ENCODE measurements at regions not wholly inside any gene's neighbourhood (a gene's known extent, or its start where the extent isn't known, plus 50 kb on each side); places are given as distances from the start of the nearest gene placed in this dataset.

GRCh38 chr21:17668479-17669140 lies 55.9 kb upstream of the BTG3 start:
- no peak for TF ChIP-seq CTCF (conservative IDR thresholded peaks at IDR 0.05; ENCODE audit: control insufficient read depth, insufficient read depth, low read depth, low read length)
- H3K4me3 ChIP-seq (ENCODE audit: control insufficient read depth, low read depth, low read length) = no peak overlapping the region
- no peak for DNase-seq (ENCODE audit: low read depth)

DNA sequence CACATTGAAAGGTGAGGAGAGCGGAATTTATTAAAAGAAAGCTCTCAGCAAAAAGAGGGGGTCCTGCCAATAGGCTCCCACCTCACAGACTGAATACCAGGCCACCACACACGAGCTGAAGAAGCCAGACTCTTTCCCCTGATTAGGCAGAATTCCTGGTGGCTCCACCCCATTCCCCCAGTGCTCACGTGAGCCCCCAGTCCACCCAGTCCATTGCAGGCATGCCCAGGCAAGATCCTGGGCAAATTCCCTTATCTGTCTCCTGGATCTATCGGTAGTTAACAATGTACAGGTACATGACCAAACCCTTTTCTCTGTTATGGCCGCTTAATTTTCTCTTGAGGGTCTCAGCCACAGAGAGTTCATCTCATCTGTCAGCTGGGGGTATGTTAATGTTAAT lies 54.6 kb upstream of the BTG3 start:
- no peak for DNase-seq (ENCODE audit: low read depth)
- TF ChIP-seq CTCF (conservative IDR thresholded peaks at IDR 0.05; ENCODE audit: control insufficient read depth, insufficient read depth, low read depth, low read length) = no peak
- H3K4me3 ChIP-seq (ENCODE audit: control insufficient read depth, low read depth, low read length) = no peak overlapping the region

Data from fibroblast of mammary gland (primary cell).